ENCODE measurements at regions not wholly inside any gene's neighbourhood (a gene's known extent, or its start where the extent isn't known, plus 50 kb on each side); places are given as distances from the start of the nearest gene placed in this dataset.

GRCh38 chr9:27771803-27772545 lies 198.7 kb upstream of the C9orf72 start:
- Histone ChIP-seq H3K36me3 (no peaks in the 10 kb centered on the region), H3K4me1 (no peaks in the 10 kb centered on the region), H3K27me3 (no peaks in the 10 kb centered on the region), H3K4me3 (ENCODE audit: low read depth, low read length) (no peak overlapping the region), H3K9me3 (no peaks in the 10 kb centered on the region)
- no peak for DNase-seq
- no peak for TF ChIP-seq CTCF (IDR thresholded peaks at IDR 0.05; ENCODE audit: low read depth, low read length)

- no peak for DNase-seq
- Histone ChIP-seq H3K4me1 (no peaks in the 10 kb centered on the region), H3K9me3 (peaks cover 2% of the 10 kb centered on the region; the same call in 1 of the 2 replicates), H3K27me3 (no peaks in the 10 kb centered on the region), H3K36me3 (no peaks in the 10 kb centered on the region), H3K4me3 (ENCODE audit: low read depth, low read length) (no peak overlapping the region)
- no peak for TF ChIP-seq CTCF (IDR thresholded peaks at IDR 0.05; ENCODE audit: low read depth, low read length)
Observed at GRCh38 chr9:27784847-27785713, 211.8 kb upstream of the C9orf72 start.

- no peak for DNase-seq
- Histone ChIP-seq H3K9me3 (peaks cover 2% of the 10 kb centered on the region; the same call in 1 of the 2 replicates), H3K4me3 (ENCODE audit: low read depth, low read length) (no peak overlapping the region), H3K27me3 (no peaks in the 10 kb centered on the region), H3K36me3 (no peaks in the 10 kb centered on the region), H3K4me1 (no peaks in the 10 kb centered on the region)
- TF ChIP-seq CTCF (IDR thresholded peaks at IDR 0.05; ENCODE audit: low read depth, low read length) = no peak
Observed at GRCh38 chr9:27785714-27786100, 212.4 kb upstream of the C9orf72 start.

- Histone ChIP-seq H3K4me3 (ENCODE audit: low read depth, low read length) (no peak overlapping the region), H3K9me3 (peaks cover 2% of the 10 kb centered on the region; the same call in 1 of the 2 replicates), H3K4me1 (no peaks in the 10 kb centered on the region), H3K36me3 (no peaks in the 10 kb centered on the region), H3K27me3 (no peaks in the 10 kb centered on the region)
- peak; percentile 37 for TF ChIP-seq CTCF (IDR thresholded peaks at IDR 0.05; ENCODE audit: low read depth, low read length)
- DNase-seq = no peak
Observed at GRCh38 chr9:27787891-27788290, 214.6 kb upstream of the C9orf72 start.

GRCh38 chr9:27791311-27791710 lies 218.0 kb upstream of the C9orf72 start:
- H3K36me3 ChIP-seq = no peaks in the 10 kb centered on the region
- H3K4me1 ChIP-seq = no peaks in the 10 kb centered on the region
- DNase-seq = no peak
- H3K27me3 ChIP-seq = no peaks in the 10 kb centered on the region
- no peak for TF ChIP-seq CTCF (IDR thresholded peaks at IDR 0.05; ENCODE audit: low read depth, low read length)
- H3K9me3 ChIP-seq = peaks cover 2% of the 10 kb centered on the region; the same call in 1 of the 2 replicates
- no peak overlapping the region for H3K4me3 ChIP-seq (ENCODE audit: low read depth, low read length)
